B cell (primary cell): ENCODE measurements at regions not wholly inside any gene's neighbourhood (a gene's known extent, or its start where the extent isn't known, plus 50 kb on each side); places are given as distances from the start of the nearest gene placed in this dataset.

ENCODE experiments used
- CTCF ChIP-seq: fragments of 200-600 bp; IDR thresholded peaks from one replicate; pipeline ENCODE4 v1.8.0; 2022; ENCODE audit warnings: antibody characterized with exemption, mild to moderate bottlenecking
- EZH2 ChIP-seq: IDR thresholded peaks from 2 replicates; pipeline ENCODE4 v1.6.1; 2012; ENCODE audit warnings: borderline replicate concordance, low read depth, mild to moderate bottlenecking, moderate library complexity, low read length; ENCODE audit not compliant: insufficient read depth, poor library complexity, severe bottlenecking

DNA sequence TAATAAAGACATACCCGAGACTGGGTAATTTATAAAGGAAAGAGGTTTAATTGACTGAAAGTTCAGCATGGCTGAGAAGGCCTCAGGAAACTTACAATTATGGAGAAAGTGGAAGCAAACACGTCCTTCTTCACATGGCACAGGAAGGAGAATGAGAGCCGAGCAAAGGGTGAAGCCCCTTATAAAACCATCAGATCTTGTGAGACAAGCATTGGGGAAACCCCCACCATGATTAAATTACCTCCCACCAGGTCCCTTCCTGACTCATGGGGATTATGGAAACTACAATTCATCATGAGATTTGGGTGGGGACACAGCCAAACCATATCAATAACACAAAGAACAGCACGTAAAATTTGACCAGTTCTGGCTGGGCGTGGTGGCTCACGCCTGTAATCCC lies 85.6 kb upstream of the ATF7IP start:
- TF ChIP-seq CTCF (no peak), EZH2 (no peak)
